ENCODE measurements at regions not wholly inside any gene's neighbourhood (a gene's known extent, or its start where the extent isn't known, plus 50 kb on each side); places are given as distances from the start of the nearest gene placed in this dataset.

DNA sequence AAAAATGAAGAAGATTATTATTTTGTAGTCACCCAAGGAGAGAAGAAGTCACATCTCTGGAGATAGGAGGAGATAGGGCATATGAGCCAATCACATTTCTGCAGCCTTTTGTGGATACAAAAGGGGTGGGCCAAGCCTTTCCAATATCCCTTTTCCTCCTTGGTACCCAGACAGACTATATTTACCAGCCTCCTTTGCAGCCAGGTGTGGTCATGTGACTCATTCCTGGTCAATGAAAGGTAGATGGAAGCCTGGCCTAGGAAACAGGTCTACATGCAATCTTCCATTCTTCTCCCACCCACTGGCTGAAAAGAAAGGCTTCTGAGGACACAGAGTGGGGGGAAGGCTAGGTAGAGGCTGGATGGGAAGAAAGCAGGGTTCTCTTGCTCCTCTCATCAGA lies 58.1 kb upstream of the ERG start:
- no peaks in the 10 kb centered on the region for H3K36me3 ChIP-seq (ENCODE audit: low read depth)
- H3K9me2 ChIP-seq (ENCODE audit: insufficient read depth), result no peaks in the 10 kb centered on the region
- no peaks in the 10 kb centered on the region for H3K4me1 ChIP-seq (replicated peaks; ENCODE audit: insufficient read depth)
- TF ChIP-seq, protein P1, sequence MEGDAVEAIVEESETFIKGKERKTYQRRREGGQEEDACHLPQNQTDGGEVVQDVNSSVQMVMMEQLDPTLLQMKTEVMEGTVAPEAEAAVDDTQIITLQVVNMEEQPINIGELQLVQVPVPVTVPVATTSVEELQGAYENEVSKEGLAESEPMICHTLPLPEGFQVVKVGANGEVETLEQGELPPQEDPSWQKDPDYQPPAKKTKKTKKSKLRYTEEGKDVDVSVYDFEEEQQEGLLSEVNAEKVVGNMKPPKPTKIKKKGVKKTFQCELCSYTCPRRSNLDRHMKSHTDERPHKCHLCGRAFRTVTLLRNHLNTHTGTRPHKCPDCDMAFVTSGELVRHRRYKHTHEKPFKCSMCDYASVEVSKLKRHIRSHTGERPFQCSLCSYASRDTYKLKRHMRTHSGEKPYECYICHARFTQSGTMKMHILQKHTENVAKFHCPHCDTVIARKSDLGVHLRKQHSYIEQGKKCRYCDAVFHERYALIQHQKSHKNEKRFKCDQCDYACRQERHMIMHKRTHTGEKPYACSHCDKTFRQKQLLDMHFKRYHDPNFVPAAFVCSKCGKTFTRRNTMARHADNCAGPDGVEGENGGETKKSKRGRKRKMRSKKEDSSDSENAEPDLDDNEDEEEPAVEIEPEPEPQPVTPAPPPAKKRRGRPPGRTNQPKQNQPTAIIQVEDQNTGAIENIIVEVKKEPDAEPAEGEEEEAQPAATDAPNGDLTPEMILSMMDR (conservative IDR thresholded peaks at IDR 0.05), result no peak
- no peak for TF ChIP-seq EZH2 (IDR thresholded peaks at IDR 0.05; ENCODE audit: low read depth)
- no peaks in the 10 kb centered on the region for H3F3A ChIP-seq (ENCODE audit: insufficient read depth, low read depth)
- H3K4me3 ChIP-seq, result no peak overlapping the region
- no peaks in the 10 kb centered on the region for H3K27me3 ChIP-seq (ENCODE audit: insufficient read depth, low read depth)
- ChIA-PET POLR2A (ENCODE audit: unreplicated experiment) (no interaction called here), CTCF (no interaction called here)
- H2AFZ ChIP-seq, result no peak overlapping the region
- H4K20me1 ChIP-seq (ENCODE audit: insufficient read depth), result no peaks in the 10 kb centered on the region
- intact Hi-C loops (cut with micrococcal nuclease; ENCODE audit: unreplicated experiment), result no loop called here
- H3K4me2 ChIP-seq, result no peak overlapping the region
- no peaks in the 10 kb centered on the region for H3K79me2 ChIP-seq (ENCODE audit: low read depth)
- BruUV-seq (replicated peaks), result no TSS peak
- no peak overlapping the region for H3K27ac ChIP-seq
- no peak for DNase-seq
- no peaks in the 10 kb centered on the region for H3K9me3 ChIP-seq (ENCODE audit: insufficient read depth, low read depth)

DNA sequence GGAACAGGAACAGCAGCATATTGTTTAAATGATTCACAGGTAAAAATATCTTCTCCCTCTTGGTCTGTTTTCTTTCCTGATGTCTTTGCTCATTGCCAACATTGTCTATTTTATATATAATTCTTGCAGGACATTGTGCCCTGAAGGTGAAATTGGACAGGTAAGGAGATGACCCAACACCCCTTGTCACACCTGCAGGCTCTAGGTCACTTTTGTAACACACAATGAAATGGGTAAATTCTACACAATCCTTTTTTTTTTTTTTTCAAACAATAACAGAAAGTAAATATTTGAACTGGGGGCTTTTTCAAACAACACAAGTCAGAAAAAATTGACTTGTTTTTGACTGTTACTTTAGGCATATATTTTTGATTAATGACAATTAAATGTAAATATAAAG lies 62.9 kb upstream of the ERG start:
- no peaks in the 10 kb centered on the region for H3K9me2 ChIP-seq (ENCODE audit: insufficient read depth)
- no peaks in the 10 kb centered on the region for H4K20me1 ChIP-seq (ENCODE audit: insufficient read depth)
- H3K36me3 ChIP-seq (ENCODE audit: low read depth), result no peaks in the 10 kb centered on the region
- H3K4me1 ChIP-seq (replicated peaks; ENCODE audit: insufficient read depth), result no peaks in the 10 kb centered on the region
- TF ChIP-seq, protein P1 (conservative IDR thresholded peaks at IDR 0.05), result no peak
- TF ChIP-seq EZH2 (IDR thresholded peaks at IDR 0.05; ENCODE audit: low read depth), result no peak
- no peaks in the 10 kb centered on the region for H3K9me3 ChIP-seq (ENCODE audit: insufficient read depth, low read depth)
- intact Hi-C loops (cut with micrococcal nuclease; ENCODE audit: unreplicated experiment), result no loop called here
- peaks cover 17% of the 10 kb centered on the region for H3K27me3 ChIP-seq (ENCODE audit: insufficient read depth, low read depth)
- no peaks in the 10 kb centered on the region for H3F3A ChIP-seq (ENCODE audit: insufficient read depth, low read depth)
- H3K27ac ChIP-seq, result no peak overlapping the region
- ChIA-PET POLR2A (ENCODE audit: unreplicated experiment) (no interaction called here), CTCF (no interaction called here)
- no peaks in the 10 kb centered on the region for H3K79me2 ChIP-seq (ENCODE audit: low read depth)
- no TSS peak for BruUV-seq (replicated peaks)
- no peak for DNase-seq
- H3K4me3 ChIP-seq, result no peak overlapping the region
- no peak overlapping the region for H3K4me2 ChIP-seq
- no peak overlapping the region for H2AFZ ChIP-seq

DNA sequence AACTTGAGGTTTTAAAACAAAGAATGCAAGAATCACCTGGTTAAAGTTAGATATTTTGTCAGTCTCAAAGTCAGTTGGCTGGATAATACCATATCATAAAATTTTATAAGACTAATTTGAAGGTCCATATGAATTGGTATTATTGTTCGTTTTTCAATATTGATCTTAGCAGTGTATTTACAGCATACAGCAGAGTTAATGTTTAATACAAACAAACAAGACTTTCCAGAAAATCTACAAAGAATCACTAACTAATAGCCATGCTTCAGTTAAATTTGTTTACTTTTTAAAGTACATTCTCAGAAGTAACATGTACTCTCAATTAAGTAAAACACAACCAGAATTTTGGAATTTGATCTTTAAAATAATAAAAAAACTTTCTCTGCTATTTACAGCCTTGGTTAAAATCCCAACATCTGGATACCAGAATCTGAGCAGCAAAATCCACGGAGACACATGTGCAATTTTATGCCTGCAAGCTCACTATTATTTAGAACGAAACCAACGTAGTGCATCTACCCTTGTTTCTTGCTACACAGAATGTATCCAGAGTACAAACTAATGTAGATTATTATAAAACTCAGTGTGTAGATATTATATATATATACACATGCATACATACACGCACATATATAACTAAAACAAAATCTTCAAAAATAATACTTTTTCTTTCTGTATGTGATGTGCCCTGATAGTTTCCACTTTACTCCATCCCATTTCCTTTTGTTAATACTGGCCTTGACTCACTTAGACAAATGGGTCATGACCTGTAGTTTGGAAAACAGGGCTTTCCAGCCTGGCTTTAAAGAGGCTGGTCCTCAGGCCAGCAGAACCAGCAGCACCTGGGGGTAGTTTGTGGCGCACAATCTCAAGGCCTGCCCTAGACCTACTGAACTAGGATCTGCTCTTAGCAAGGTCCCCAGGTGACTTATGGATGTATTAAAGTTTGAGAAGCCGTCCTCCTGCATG lies 63.6 kb upstream of the ERG start:
- CTCF ChIA-PET, result no interaction called here

More for the DNA sequence above, 63.6 kb upstream of the ERG start:
- no peaks in the 10 kb centered on the region for H3K9me3 ChIP-seq (ENCODE audit: insufficient read depth, low read depth)
- no peak overlapping the region for H3K4me3 ChIP-seq
- no peak overlapping the region for H3K4me2 ChIP-seq
- no peak overlapping the region for H2AFZ ChIP-seq
- peaks cover 24% of the 10 kb centered on the region for H3K27me3 ChIP-seq (ENCODE audit: insufficient read depth, low read depth)
- intact Hi-C loops (cut with micrococcal nuclease; ENCODE audit: unreplicated experiment), result no loop called here
- H3K27ac ChIP-seq, result no peak overlapping the region
- BruUV-seq (replicated peaks), result no TSS peak
- DNase-seq, result no peak
- TF ChIP-seq EZH2 (IDR thresholded peaks at IDR 0.05; ENCODE audit: low read depth), result no peak
- TF ChIP-seq, protein P1 (conservative IDR thresholded peaks at IDR 0.05), result no peak
- no peaks in the 10 kb centered on the region for H4K20me1 ChIP-seq (ENCODE audit: insufficient read depth)
- POLR2A ChIA-PET (ENCODE audit: unreplicated experiment), result no interaction called here
- H3K4me1 ChIP-seq (replicated peaks; ENCODE audit: insufficient read depth), result no peaks in the 10 kb centered on the region
- H3K79me2 ChIP-seq (ENCODE audit: low read depth), result no peaks in the 10 kb centered on the region
- no peaks in the 10 kb centered on the region for H3K36me3 ChIP-seq (ENCODE audit: low read depth)
- H3K9me2 ChIP-seq (ENCODE audit: insufficient read depth), result no peaks in the 10 kb centered on the region
- H3F3A ChIP-seq (ENCODE audit: insufficient read depth, low read depth), result no peaks in the 10 kb centered on the region
